GM19463 (cell line): ENCODE measurements at regions not wholly inside any gene's neighbourhood (a gene's known extent, or its start where the extent isn't known, plus 50 kb on each side); places are given as distances from the start of the nearest gene placed in this dataset.

Experiments
- ATAC-seq: cut with Tn5 transposase; IDR thresholded peaks from one replicate; pipeline ENCODE4 v1.9.1; 2021; ENCODE audit warnings: mild to moderate bottlenecking, moderate library complexity; ENCODE audit not compliant: unreplicated experiment

DNA sequence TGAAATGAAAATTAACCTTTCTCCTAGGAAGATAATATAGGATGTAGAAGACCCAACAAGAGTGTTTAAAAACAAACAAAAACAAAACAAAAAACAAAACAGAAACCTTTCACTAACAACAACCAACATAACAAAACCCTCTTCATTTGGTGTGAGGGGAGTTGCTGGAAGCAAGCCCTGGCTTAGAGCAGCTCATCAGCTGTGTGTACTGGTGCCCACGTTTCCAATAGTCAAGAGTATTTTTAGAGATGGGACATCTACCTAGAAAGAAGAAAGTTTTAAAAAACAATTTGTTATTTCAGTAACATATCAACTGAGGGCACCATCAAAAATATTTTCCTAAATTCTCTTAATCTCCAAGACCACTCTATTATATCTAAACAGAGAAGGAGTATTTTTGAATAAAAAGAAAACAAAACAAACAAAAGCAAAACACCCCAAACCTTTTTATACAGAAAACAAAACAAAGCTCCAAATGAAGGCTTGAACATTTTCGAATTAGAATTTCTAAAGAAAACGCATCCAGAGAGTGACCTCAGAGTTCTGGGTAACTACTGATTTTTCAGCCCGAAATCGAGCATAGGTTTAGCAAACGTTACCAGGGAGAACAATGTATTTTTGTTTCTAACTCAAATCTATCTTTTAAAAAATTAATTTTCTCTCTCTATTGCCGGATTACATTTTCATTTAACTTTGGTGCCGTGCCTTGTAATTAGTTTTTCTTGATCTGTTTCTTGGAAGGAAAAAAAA lies 134.6 kb downstream of the INSIG2 start:
- ATAC-seq = no peak

DNA sequence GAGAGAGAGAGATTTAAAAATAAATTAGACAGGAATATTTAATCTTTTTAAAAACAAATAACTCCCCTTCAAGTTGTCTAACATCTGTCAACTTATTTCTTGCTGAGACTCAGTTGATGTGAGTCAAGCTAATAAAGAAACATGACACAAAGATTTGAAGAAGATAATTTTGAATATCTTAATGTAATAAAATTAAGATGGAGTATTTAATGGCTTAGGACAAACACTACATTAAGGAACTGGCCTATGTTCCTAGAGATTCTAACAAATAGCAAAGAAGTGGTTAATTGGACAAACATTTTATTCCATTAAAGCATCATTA lies 134.0 kb downstream of the INSIG2 start:
- ATAC-seq = no peak

DNA sequence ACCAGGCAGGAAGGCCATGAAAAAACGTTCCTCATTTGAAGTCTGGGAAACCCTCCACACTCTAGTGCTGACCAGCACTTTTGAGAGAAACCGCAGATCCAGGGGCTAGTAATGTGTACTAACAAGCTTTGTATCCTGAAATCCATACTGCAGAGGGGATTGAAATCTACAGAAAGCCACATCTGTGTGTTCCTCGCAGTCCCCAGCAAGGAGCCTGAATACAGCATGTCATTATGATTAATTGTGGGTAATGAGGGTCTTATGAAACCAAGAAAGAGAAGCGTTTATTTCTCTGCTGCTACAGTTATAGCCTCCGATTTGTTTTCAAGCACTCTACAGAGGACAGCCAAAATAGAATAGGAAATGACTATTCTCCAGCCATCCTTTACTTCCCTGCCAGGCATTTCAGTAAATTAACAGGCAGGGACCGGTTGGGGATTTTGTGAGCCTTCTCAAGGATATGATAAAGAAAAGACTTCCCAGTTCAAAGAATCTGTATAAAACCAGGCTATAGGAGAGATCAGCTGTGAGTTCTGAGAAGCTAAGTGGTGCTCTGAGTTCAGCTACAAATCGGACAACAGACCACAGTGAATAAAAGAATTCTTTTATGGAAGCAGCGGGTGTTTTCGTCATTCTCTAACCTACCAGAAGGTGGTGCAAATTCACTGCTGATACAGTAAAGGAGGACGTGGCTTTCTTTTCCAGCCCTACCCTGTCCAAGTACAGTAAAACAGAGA lies 133.4 kb downstream of the INSIG2 start:
- ATAC-seq = peak; percentile 41

DNA sequence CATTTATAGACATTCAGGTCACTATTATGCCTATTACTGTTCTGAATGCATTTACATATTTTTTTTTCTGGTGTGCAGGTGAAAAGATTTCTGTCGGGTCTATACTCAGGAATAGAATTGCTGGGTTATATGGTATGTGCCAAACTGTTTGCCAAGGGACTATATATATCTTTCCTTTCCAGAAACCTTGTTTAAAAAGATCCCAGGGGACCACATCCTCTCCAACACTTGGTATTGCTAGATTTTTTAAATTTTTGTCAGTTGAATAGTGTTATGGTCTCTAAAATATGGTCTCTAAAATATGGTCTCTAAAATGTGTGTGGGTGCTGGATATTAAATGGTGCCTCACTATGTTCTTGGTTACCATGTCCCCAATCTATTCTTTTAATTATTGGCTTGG lies 131.3 kb downstream of the INSIG2 start:
- no peak for ATAC-seq

DNA sequence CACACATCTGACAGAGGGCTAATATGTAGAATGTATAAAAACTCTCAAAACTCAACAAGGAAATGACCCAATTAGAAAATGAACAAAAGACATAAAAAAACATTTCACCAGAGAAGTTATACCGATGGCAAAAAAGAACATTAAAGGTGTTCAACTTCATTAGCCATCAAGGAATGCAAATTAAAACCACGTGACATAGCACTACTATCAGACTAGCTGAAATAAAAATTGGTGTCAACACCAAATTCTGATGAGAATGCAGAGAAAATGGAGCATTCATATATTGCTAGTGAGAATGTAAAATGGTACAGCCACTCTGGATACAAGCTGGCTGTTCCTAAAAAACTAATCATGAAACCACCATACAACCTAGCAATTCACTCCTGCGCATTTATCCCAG lies 128.0 kb downstream of the INSIG2 start:
- ATAC-seq = no peak

DNA sequence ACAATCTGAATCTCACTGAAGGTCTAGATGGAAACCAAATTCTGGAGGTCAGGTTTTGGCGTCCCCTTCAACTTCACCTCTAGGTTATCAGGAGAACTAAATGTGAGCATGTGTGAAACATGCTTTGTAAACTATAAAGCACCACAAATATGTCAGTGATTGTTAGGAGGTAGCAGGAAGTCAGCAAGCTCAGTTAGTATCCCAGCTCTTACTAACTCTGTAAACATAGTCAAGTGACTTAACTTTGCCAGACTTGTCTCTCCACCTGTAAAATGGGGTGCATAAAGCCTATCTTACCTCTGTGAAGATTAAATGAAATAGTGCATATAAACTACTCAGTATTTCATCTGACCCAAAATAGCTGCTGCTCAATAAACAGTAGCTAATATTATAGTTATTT lies 121.5 kb downstream of the INSIG2 start:
- no peak for ATAC-seq

DNA sequence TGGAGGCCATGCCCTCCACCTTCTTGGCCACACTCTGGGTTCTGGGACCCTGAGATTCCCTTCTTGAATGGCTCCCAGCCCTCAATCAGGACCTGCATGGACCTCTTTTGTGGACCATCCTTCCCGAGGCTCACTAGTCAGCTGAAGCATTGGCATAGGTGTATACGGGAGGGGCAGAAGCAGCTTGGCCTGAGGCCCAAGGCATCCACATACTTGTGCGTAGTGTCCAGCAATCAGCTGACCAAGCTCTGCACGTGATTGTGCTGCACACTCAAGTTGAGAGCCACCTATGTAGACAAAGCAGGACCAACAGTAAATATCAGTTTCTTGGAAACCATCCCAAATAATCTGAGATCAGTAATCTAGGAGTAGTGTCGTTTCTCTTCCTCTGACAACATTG lies 119.6 kb downstream of the INSIG2 start:
- ATAC-seq = no peak

DNA sequence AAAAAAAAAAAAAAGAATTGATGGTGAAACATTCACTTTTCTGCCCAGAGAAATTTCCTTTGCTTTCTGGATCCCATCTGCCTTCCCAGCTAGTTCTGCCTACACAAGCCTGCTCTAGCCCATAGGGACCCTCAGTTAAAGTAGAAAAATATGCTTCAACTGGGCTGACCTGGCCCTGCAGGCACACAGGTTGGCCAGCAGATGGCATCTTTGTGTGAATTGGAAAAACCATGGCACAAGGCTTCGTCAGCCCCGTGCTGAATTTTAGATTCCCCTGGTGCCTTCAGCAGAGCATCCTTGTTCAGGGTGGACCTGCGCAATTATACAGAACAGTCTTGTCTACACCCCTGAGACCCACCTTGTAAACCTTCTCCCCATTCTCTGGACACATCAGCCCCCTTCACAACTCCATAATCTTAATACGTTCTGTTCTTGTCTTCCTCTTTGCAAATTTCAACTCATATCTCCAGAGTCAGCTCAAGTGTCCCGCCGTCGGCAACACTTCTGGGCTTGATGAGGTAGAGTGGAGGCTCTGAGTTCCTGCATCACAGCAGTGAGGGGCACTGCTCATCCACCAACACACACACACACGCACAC lies 114.5 kb downstream of the INSIG2 start:
- peak; percentile 85 for ATAC-seq

DNA sequence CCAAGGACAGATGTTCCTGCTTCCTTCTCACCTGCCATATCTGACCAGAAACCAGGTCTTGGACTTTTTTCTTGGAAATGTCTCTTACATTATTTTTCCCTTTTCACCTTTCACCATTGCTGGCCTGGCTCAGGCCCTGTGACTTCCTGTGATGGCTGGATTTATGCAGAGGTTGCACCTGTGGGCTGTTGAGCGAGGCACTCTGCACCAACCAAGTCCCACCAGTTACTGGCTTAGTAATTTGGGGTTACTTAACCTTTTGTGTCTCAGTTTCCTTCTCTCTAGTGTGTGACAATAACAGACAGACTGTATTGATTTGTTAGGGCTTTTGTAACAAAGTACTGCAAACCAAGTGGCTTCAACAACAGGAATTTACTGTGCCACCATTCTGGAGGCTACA lies 110.0 kb downstream of the INSIG2 start:
- no peak for ATAC-seq

DNA sequence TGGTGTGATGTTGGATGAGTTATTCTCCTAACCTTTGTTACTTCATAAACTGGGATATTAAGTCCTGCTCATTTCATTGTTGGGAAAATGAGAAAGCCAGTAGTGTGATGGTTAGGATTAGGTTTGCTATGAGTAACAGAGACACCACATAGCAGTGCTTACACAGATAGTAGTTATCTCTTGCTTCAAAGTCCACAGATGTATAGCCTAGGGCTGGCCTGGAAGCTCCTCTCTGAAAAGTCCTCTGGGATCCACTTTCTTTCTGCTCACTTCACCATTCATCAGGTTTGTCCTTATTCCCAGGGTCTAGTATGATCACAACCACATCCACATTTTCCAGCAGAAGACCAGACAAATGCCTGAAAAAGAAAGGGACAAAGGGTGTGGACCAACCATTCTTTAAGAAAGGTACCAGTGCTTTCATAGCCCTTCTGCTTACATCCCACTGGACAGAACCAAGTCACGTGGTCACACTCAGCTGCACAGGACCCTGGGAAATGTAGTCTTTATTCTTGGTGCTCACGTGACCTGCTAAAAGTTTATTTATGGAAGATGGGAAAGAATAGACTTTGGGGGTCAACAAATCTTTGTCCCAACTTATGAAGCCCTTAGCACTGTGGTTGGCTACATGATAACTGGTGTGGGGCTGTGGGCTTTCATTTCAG lies 108.9 kb downstream of the INSIG2 start:
- no peak for ATAC-seq

DNA sequence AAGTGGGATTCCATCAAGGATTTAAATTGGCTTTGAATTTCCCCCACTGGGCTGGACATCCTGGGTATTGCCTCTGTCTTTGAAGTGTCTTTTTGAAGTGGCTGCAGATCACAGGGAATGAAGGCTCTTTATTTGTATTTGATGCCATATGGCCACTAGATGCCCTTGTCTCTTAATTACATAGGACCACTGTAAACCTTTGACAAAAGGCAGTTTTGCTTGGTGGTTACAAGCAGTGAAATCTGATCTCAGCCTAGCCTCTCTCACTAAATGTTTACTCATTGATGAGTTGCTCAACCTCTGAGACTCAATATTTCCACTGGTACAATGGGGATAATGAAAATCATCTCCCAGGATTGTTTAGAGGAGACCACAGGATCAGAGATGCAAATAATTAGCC lies 102.2 kb downstream of the INSIG2 start:
- ATAC-seq = no peak

DNA sequence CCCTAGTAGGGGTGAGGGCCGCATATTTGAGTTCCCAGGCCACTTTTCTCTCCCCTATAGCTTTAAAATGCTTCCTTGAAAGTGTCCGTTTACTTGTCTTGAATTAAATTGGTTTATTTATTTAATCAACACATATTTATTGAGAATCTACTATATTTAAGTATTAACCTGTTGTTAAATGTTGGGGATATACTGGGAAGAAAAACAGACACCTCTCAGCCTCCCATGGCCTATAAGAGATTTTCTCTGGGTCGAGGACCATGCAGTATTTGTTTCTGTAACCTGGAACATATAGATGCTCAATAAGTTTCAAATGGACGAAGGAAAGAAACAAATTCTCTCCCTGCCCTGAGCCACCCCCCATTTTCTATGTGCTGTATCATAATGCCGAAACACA lies 98.6 kb downstream of the INSIG2 start:
- ATAC-seq = no peak

DNA sequence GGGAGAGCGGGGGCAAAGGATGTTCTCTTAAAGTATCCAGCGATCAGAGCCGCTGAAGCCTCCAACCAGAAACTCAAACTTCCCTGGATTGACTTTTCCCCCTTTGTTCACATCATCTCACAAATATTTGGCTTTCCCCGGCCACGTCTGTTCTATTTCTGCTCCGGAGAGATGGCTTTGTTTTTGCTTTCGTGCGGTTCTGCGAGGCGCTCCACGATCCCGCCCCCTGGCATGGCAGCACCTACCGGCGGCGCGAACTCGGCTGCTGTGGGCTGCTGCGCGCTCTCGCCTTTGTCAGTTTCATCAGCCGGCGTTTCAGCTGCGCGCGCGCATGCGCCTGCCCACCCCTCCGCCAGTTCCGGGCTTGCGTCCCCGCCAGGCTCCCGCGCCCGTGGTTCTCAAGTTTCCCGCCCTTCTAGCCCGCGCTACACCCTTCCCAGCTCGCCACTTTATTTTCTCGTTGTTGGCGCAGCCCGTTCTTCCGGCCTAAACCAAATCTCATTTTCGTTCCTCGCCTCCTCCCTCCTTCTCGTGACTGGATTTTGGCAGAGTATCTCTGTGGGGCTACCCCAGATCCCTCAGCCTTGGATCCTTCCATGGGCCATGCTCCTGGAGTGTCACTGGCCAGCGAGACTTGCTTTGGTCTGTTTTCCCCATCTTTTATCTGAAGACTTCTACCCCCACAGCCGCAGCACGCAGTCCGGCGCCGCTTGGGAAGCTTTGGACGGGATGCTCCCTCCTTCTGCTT lies 98.0 kb downstream of the INSIG2 start:
- ATAC-seq = peak; percentile 90

DNA sequence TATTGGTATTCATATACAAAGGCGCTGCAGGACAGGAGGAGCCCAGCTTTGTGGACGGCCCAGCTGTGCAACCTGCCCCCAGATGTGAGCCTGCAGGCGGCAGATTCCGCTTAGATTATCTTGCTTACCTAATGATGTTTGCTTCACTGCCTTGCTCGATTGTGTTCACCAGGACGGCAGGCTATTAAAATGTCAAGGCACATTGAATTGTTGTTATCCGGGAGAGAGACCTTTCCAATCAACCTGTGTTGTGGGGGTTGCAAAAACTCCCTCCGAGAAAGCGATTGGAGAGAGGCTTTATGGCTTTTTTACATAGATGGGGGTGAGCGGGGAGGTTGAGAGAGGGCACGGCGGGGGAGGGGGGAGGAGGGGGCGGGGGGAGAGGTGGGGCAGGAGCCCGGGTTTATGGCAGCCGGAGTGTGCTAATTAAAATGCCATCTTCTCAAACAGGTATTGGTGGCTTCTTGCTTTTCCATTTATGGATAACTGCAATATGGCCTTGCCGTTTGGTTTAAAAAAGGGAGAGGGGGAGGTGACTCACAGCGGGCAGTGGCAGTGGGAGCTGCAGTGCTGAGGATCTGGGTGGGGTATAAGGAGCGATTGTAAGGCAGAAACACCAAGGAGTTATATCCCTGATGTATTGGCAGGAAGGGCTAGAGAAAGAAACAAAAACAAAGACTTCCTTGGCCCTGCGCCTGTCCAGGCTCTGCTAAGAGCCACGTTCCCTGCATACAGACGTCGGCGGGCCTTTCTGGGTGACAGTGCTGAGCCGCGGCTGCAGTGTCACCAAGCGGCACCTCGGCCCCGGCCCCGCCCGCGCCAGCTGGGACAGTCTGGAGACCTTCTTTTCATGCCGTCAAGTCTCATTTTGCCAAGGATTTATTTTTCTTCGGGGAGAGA lies 97.2 kb downstream of the INSIG2 start:
- ATAC-seq = peak; percentile 74

DNA sequence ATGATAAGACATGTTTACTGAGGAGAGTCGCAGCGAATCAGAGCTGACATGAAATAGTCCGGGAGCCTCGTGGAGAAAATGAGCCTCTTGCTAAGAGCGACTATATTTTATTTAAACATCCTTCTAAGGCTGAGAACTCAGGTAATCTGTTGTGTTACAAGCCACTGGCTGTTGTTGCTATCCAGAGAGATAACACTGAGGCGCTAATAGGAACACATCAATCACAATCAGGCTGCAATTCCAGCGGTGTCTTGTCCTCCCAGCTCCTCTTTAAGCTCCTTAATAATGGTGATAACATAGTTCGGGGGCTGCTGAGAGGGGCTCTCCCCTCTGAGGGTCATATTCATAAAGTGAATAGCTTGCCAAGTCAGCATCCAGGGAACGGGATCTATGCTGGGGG lies 95.1 kb downstream of the INSIG2 start:
- no peak for ATAC-seq

DNA sequence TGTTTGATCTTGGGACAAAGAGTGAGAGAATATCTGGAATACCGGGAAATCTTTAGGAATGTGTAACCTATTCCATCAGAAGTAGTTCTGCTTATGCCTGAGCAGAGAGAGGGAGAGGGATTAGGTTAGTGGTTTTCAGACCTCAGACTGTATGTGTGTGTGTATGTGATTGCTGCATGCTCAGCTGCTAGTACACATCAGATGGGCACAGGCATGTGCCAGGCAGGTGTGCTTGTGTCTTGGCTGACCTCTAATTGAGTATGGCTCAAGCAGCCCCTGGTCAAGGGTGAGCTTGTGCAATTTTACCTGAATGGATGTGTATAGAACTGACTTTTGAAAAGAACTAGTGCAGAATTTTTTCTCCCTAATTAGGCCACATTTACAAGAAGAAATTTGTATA lies 91.2 kb downstream of the INSIG2 start:
- no peak for ATAC-seq

DNA sequence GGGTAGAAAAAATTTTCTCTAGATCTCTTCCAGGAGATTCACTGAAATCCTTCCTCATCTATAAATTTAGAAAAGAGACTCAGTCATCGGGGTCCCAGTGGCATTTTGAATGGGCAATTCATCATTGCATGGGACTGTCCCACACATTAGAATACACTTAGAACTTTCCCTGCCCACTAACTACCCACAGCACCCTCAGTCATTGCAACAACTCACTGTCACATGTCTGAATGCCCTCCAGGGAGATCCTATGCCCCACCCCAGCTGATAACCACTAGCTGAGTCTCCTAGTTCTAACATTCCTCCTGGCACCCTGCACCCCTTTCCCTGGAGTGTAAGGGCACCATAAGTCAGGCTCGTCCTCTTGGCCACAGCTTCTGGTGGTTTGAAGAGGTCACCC lies 89.6 kb downstream of the INSIG2 start:
- ATAC-seq = no peak

DNA sequence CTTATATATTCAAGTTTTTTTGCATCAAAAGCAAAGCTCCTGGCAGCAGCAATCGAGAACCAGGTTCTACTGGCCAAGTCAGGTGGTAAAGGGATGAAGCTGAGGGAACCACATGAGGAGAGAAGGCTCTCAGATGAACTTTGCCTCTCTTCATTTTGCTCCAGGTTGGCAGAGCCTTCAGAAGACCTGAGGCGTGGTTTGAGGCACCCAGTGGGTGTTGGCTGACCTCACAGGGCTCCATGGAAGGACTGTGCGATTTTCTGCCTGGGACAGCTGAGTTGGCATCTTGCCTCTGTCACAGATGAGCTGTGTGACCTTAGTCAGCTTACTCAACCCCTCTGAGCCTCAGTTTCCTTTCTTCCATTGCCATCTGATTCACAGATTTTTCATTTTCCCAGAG lies 89.0 kb downstream of the INSIG2 start:
- no peak for ATAC-seq

DNA sequence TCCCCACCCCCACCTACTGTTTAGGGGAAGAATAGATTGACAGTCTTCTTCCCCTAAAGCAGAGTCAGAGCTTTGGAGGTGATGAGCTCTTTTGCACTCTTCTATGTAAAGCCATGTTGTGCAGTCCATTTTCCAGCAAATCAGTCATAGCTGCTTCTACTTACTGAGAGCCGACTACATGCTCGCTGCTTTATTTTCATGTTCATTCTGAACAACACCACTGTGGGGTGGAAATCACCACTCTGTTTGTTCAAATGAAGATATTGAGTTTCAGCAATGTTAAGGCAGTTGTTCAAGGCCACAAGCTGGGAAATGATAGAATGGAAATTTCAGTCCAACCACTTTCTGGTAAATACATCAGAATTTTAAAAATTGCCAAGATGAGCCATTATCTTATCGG lies 88.3 kb downstream of the INSIG2 start:
- no peak for ATAC-seq

DNA sequence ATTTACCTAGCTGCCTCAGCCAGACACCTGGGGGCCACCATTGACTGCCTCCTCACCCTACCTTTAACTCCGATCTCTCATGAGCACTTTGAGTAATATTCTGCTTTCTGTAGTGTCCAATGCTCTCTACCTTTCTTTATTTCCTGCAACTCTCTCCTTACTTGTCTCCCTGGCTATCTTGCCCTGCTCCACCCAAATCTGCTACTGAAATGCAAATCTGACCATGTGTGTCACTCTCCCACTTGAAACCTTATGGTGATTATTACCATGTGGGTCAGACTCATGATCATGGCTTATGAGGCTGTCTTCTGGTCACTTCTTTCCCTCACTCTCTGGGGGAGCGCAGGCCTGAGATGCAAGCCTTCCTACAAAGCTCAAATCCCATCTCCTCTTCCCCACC lies 83.3 kb downstream of the INSIG2 start:
- ATAC-seq = no peak
